HG03457 (cell line): ENCODE measurements at regions not wholly inside any gene's neighbourhood (a gene's known extent, or its start where the extent isn't known, plus 50 kb on each side); places are given as distances from the start of the nearest gene placed in this dataset.

ENCODE experiments used
- ATAC-seq: cut with Tn5 transposase; IDR thresholded peaks from one replicate; pipeline ENCODE4 v1.9.1; 2021; ENCODE audit warnings: moderate number of reproducible peaks; ENCODE audit not compliant: unreplicated experiment

DNA sequence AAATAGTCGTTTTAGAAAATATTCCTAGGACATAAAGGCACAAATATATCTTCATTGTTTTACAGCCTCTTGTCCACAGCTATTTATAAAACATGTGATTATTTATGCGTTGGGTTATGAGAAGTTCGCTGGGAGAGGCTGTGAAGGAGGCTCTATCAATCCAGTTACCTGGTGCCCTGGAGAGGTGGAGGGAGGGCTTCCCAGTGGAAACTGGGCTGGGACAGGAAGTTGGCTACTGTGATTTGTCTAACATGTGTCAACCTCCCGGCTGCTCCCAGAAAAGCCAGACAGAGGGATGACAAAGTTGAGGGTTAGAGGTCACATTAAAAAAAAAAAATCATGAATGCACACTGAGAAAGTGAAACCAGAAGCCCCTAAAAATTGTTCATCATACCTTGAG lies 346.5 kb downstream of the ZNF536 start:
- no peak for ATAC-seq

DNA sequence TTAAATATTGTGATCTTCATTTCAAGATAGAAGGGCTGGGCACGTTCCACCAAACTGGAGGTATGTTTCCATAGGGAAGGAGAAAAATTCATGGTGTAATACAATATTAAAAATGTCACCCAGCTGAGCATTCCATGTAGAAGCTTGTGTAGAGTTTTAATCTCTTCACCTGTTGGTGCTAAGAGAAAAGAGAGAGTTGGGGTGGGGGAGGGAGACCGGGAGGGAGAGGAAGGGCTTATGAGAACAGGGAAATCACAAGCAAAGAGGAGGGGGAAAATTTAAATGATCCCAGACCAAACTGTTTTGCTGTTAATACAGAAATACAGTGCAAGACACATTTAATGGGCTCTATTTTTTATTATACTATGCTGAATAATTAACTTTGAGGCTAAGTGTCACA lies 345.8 kb downstream of the ZNF536 start:
- no peak for ATAC-seq

DNA sequence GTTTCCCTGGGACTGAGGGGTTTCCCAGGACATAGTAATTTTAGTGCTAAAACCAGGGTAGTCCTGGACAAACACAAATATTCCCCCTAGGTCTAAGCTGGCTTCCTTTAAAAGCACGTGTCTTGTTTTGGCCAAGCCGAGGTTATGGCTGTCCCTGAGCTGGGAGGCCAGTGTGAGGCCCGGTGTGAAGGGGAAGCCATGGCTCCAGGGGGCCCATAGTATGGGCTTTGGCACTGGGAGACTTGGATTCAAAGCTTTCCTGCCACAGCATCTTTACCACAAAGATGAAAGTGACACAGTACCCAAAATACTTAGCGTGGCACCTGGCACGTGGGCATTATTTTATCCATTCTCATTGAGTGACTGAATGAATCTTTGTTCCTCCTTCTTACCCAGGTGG lies 345.2 kb downstream of the ZNF536 start:
- no peak for ATAC-seq

DNA sequence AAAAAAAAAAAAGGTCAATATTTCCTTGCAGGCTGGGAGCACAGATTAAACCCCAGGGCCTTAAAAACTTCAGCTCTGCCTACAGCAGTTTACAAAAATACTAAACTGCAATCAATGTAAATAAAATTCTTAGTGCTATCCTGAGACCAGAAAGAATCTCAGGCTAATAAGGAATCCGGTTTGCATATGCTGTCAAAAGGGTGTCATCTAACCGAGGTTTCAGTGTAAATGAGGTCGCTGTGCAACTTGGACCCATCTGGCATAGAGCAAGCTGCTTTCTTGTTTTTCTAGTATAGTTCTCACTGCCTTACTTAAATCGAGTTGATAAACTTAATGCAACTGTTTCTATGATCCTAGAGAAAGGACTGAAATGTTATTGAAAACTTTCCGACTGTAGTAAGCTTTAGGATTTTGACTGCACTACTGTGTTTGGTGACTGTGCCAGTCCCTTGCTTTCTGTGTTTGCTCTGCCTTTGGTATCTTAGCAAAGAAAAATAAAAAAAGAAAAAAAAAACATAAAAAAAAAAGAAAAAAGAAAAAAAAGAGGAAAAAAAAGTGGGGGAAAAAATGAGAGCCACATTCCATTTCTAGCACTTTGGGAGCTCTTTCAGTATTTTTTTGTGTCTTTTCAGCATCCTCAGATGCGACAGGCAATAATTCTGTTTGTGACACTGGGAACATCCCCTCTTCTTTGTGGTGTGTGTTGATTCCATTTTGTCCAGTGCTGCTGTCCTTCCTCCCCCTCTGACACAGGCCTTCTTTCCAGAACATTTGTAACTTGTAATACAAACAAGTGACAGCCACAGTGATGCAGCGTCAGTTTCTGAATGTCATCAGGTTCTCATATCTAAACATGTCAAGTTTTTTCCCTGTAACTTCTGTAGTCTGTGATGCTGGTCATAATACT lies 340.5 kb downstream of the ZNF536 start:
- ATAC-seq, result no peak

DNA sequence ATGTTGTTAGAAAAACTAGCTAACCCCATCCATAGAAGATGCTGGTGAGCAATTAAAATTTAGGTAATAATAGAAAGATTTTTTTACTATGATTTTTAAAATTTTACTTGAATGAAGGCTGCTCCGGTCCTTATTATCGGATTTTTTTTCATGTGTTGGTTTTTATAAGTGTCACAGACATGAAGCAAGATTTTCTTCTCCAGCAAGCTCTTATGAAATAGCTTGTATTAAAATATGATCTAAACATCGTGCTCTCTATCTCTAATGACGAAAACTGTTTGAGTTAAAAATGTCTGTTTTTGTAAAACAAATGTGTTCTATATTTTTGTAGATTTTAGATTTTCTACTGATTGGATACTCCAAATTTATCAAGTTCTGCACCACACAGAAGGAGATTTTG lies 339.6 kb downstream of the ZNF536 start:
- ATAC-seq, result no peak

DNA sequence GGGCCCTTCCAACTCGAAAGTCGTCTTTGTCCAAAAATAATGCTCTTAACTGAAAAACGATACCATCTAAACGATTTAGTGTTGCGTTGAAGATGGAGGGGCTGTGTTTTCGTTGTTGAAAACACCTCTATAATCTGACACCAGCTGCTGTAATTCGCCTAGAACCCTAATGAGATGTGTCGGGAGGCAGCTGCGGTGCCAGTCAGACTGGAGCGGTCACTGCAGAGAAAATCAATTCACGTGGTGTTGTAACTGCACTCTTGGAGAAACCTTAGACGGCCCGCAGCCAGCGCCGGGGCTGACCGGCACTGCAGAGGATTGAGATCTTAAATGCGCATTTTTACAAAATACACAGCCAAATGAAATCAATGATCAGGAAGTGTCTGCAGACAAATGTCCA lies 339.1 kb downstream of the ZNF536 start:
- ATAC-seq, result no peak

DNA sequence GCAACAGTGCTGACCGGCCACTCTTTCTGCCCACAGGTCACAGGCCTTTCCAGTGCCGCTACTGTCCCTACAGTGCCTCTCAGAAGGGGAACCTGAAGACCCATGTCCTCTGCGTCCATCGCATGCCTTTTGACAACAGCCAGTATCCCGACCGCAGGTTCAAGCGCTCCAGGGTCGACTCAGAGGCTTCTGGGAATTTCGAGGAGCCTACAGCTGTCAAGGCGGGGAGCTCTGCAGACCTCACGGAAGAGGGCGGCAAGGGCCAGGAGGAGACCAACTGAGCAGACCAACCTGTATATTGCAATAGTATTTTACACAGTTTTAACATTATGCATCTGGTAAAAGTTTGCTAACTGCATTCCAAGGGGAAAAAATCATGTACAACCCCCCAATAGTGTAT lies 338.5 kb downstream of the ZNF536 start:
- ATAC-seq, result no peak

DNA sequence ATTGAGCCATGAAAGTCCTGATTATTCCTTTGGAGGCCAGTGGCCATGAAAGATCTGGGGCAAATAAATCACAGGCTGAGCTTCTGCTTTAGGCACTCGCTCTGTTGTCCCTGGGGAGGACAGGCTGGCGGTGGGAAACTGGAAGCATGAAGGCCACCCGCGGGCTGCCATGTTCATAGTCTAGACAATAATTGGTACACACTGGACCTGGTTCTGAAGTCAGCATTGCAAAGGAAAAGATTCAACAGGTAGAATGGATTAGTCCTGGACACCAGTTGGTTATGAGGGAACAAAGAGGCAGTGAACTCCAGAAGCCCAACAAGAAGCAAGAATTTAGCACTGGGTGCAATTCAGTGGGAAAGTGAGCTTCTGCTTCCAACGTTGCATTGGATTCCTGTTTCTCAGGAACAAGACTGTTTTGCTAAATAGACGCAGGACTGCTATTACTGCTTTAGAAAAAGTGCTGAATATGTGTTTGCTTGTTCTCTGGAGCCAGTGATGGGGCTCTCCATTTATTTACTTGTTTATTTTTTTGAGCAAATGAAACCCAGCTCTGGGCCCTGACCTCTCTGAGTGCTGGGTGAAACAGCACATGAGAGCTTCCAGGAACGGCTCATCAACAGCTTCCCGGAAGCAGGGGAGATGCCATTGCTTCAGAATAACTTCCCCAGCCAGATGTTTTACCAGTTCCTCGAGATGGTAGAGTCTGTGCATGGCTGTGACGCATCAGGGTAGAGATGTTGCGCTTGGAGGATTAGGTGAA lies 336.4 kb downstream of the ZNF536 start:
- ATAC-seq, result no peak

DNA sequence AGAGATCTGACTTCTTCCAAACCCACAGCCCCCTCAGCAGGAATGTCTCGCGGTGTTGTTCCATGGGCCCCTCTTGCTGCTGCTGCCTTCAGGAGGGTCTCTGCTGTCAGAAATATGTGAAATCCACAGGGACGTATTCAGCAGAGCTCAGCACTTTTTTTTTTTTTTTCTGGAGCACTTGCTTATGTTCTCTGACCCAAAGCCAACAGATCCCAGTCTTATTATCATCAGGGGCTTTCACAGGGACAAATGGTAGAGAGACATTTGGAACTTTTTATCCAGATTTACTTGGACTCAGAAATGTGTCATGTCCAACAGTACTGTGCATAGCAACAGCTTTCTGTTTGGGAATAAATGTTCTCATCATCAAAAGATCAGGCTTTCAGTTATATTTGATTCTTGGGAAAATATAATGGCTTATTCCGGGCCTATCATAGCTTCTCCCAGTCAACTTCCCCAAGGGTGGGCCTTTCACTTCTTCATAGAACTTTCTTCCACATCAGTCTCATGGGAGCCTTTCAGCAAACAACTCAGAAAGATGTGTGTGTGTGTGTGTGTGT lies 332.7 kb downstream of the ZNF536 start:
- ATAC-seq, result no peak

DNA sequence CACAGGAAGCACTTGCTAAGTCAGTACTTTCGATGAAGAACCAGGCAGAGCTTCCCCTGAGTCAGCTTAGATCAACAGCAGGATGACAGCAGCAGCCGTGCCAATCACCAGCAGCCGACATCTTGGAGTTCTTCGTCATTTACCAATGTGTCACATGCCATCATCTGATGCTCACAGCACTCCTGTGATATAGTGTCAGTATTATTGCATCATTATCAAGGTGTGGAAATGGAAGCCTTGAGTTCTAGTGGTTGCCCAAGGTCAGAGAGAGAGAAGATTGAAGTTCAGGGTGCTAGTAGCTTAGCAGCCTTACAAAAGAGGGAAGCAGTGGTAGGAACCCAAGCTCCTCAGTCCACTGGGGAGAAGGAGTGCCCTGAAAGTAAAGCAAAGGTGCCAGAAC lies 331.5 kb downstream of the ZNF536 start:
- no peak for ATAC-seq

DNA sequence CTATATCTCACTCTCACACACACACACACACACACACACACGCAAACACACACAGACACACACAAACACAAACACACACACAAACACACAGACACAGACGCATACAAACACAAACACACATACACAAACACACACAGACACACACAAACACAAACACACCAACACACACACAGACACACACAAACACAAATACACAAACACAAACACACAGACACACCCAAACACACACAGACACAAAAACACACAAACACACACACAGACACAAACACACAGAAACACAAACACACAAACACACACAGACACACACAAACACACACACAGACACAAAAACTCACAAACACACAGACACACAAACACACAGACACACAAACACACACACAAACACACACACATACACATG lies 329.0 kb downstream of the ZNF536 start:
- no peak for ATAC-seq

DNA sequence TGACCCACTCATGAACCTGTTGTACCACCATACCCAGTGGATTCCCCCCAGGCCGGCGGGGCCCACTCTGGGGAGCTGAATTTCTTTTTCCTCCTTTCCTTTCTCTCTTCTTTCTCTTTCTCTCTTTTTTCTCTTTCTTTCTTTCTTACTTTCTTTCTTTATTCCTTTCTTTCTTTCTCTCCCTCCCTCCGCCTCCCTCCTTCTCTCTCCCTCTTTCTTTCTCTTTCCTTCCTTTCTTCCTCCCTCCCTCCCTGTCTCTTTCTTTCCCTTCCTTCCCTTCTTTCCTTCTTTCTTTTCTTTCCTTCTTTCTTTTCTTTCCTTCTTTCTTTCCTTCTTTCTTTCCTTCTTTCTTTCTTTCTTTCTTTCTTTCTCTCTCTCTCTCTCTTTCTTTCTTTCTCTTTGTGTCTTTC lies 327.7 kb downstream of the ZNF536 start:
- no peak for ATAC-seq

DNA sequence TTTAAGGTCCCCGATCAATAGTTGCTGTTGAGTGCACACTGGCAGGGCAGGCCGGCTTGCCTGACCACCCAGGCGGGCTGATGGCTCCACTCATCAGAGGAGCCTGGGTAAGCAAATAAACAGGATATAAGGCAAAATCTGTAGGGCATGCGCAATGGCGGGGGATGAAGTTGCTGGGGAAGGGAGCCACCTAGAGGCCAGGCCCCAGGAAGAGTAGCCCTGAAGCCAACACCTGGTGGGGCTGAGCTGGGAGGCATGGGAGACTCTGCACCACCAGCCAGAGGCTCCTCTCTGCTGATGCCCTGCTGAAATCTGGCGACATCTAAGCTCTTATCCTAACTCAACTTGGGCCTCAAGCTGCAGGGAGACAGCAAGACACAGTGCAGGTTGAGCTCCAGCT lies 324.3 kb downstream of the ZNF536 start:
- ATAC-seq, result no peak

DNA sequence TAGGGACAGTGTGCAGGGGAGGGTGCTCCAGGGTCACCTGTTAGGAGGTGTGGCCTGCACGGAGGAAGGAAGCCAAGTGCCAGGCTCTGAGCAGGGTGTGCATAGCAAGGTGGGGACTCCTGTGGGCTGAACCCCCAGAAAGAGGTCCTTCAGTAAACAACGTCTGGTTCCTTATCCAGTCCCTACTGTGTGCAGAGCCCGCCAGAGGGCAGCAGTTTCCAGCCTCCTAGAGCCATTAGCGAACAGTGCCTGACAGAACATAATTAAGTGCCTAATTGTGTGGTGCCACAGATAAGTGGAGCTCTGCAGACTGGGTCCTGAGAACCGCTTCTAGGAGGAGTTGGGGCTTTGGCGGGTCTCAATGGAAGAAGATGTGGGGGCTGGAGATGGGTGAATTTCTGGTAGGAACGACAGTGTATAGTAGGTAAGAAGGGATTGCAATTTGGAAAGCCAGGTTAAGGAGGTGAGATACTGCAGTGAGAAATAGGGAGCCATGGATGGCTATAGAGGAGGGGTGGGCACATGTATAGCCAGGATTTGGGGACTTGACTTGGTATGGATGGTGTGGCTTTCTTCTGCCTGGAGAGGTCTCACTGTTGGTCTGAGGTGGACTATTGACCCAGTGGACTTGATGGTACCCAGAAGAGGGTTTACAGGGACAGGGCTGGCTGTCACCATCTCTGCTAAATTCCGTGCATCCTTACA lies 323.1 kb downstream of the ZNF536 start:
- no peak for ATAC-seq

DNA sequence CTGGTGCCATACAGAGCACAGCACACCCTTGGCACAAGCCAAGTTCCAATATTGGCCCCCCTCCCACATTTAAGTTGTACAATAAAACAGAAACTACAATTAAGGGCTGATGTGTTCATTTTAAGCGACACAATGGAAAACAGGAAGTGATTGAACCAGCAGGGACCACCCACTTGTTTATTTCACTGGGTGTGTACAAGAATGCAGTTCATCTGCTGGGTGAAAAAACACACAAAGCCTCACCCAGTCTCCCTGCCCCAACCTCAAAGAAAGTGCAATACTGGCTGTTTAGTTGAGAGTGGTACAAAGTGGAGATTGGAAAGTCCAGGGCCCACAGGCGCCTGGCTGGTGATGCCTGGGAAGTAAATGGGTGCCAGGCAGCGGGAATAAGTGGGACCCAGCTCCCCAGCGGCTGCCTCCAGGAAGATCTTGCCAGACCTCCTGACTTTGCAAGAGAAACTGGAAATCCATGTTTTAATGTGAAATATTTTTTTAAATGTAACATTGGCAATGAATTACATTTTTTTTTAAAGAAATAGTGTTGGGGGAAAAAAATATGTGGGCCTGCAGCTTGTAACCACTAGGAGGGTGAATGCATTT lies 322.1 kb downstream of the ZNF536 start:
- ATAC-seq, result no peak

DNA sequence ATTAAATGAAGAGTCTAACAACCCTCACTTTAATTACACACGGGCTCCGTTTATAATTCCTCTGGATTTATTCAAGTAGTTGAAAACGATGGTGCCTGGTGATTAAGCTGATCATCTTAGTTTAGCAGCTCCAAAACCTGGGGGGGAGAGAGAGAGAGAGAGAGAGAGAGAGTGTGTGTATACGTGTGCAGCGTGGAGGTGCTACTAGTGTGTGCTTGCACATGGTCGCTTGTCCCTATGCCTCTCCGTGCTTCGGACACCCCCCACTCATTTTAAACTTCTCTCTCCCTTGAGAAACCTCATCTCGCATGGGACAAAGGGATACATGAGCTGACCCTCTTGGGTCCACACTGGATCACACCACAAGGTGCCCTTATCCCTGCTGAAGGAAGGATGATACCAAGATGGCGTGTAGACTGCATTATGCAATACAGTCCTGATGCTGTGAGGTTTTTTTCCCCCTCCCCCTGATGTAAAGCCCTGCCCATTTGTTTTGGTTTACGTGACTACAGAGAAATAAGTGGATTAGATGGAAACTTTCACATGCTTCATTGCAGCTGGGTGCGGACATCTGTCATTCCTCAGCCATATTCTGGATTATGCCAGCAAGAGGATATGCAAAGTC lies 320.8 kb downstream of the ZNF536 start:
- no peak for ATAC-seq

DNA sequence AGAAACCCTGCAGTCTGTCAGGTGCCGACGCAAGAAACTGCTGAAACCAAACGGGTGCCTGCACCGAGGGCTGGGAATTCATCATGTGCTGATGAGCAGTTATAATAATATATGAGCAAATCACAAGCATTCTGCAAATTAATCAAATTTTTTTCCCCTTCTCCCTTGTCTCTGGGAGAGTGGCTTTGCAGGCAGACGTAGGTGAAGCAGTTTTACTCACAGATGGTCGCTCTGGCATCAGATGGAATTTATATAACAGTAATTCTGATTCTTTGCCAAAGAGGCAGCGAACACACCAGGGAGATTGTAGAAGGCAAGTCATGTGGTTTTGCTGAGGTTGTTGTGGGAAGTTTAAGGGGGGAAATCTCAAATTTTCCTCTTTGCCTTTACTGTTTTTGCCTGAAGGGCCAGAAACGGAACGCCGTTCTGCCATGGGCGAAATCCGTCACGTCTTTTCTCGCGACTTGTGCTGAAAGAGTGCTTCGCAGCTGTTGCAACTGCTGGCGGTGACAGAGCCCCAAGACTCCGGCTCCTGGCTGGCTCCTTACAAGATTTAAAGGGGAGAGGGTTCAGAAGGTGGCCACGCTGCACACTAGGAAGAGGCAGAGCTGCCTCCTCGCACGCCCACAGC lies 320.1 kb downstream of the ZNF536 start:
- no peak for ATAC-seq

DNA sequence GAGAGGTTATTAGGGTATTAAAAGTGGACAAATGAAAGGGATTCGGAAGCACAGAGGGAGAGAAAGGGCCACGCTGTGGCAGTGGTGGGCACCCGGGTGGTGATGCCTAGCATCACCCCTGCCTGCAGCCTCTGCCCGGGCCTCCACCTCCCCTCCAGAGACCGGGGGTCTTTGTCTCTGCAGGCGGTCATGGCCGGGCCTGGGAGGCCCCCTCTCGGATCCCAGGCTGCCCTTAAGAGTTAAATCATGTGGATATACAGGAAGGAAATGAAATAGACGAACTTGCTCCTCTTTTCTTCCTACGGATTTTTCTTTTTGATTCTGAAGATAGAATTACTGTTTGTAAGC lies 319.6 kb downstream of the ZNF536 start:
- no peak for ATAC-seq

DNA sequence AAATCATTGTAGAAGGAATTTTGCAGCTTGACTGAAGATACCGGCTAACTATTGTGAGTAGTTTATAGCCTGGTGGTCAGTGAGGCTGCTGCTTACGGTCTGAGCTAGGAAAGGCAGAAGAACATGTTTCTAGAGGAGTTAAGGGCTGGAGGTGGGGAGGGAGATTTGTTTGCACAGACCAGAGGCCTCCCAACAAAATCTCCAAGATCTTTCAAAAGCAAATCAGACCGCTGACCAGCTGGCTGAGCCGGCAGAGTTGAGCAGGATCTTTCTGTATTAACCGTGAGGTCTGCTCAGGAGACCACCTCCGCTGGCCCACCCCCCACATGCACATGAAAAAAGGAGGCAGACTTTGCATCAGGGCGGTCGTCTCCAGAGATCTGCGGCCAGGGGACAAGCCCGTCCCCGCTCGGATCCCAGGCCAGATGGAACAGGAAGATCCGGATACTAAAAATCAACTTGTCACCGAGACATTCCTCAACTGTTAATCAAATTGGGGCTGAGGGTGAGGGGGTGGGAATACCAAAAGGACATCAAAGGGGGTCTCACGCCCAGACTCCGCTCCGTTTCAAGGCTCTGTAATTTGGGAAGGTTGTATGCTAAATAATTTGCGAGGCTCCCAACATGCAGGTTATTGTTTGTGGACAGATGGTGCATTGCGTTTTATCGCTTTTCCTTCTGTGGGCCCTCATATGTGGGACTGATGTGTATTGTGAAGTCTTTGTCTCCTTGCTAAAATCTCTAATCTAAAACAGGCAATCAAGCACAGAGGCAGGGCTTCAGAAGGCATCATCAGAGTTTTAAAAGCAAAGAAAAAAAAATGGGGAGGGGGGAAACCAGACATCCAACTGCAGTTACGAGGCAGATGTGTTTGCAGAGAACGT lies 319.0 kb downstream of the ZNF536 start:
- no peak for ATAC-seq
